Pancreas (tissue), 10 donors: ENCODE measurements at regions not wholly inside any gene's neighbourhood (a gene's known extent, or its start where the extent isn't known, plus 50 kb on each side); places are given as distances from the start of the nearest gene placed in this dataset.
A peak's percentile ranks its signal among the peaks of the same experiment; 100 is the strongest.
"Not testable (repeated sequence)": the region's sequence is repeated elsewhere in the genome, so short reads cannot be mapped to it uniquely, and the experiment has no call there.

Source experiments
- ATAC-seq, 4 donors: fragments of 200-7000 bp; cut with Tn5 transposase; one replicate each; pipeline versions ENCODE4 v1.8.0 to v1.9.1; 2020; ENCODE audit warnings: mild to moderate bottlenecking in 4 of 4, moderate library complexity in 4 of 4
- DNase-seq, 6 donors: peaks; one replicate each; pipeline ENCODE4 v3.0.0-alpha.2; 2020
- FAIRE-seq: peaks from 2 replicates; lab custom pipeline; 2012; peaks lifted over from hg19 to GRCh38; lab: Jason Lieb, UNC
- H3K27ac ChIP-seq, 4 donors: fragments of 200-600 bp; sonication (generic); 1 replicate in 3 of 4; 2 replicates in 1 of 4; pipeline versions ENCODE4 v1.5.0 to v1.8.0; 2020
- H3K27me3 ChIP-seq, 4 donors: fragments of 200-600 bp; one replicate each; pipeline ENCODE4 v1.8.0; 2021
- H3K36me3 ChIP-seq, 3 donors: fragments of 200-600 bp; sonication (generic) in 1 of 3; one replicate each; pipeline versions ENCODE4 v1.5.0 to v1.8.0; 2020 to 2021
- H3K4me1 ChIP-seq, 3 donors: fragments of 200-600 bp; one replicate each; pipeline ENCODE4 v1.8.0; 2021
- H3K4me3 ChIP-seq, 4 donors: fragments of 200-600 bp; sonication (generic) in 2 of 4; one replicate each; pipeline versions ENCODE4 v1.5.0 to v1.8.0; 2020 to 2021
- H3K9me3 ChIP-seq, 4 donors: fragments of 200-600 bp; one replicate each; pipeline ENCODE4 v1.8.0; 2021
- WGBS, 2 donors: extraction: QIAGEN DNeasy Blood & Tissue Kit; methylation state at CpG; one replicate each; pipeline ENCODE4 v1.1.7; 2013; 5-methylcytosine and 5-hydroxymethylcytosine counted together
- intact Hi-C, 3 donors: fragments of 100-400 bp; cut with DNase I; formaldehyde crosslinking; loops; one replicate each; pipeline versions ENCODE4 v1.11.1 to v1.14.2; 2022
- TF ChIP-seq, protein P1 (sequence below), 4 donors: fragments of 200-600 bp; sonication (generic) in 3 of 4; IDR thresholded peaks; one replicate each; pipeline versions ENCODE4 v1.5.0 to v1.8.0; 2021; ENCODE audit warnings: antibody characterized with exemption in 4 of 4
- donor health status: healthy with polysubstance abuse.
- donor health status: DM: no; HTN: no; CAD: no; lungs with moderate emphysema.
- donor health status: DM: no; HTN: no; CAD: no.
- donor health status: control.
- donor health status: control.
- donor health status: Bipolar disorder and iron deficiency.
- donor health status: DM: yes; HTN: yes; CAD: no.
- donor health status: DM: no; HTN: no; CAD: no.
- donor health status: DM: no; HTN: no; CAD: no.
- donor health status: DM: yes; HTN: yes; CAD: no.

DNA sequence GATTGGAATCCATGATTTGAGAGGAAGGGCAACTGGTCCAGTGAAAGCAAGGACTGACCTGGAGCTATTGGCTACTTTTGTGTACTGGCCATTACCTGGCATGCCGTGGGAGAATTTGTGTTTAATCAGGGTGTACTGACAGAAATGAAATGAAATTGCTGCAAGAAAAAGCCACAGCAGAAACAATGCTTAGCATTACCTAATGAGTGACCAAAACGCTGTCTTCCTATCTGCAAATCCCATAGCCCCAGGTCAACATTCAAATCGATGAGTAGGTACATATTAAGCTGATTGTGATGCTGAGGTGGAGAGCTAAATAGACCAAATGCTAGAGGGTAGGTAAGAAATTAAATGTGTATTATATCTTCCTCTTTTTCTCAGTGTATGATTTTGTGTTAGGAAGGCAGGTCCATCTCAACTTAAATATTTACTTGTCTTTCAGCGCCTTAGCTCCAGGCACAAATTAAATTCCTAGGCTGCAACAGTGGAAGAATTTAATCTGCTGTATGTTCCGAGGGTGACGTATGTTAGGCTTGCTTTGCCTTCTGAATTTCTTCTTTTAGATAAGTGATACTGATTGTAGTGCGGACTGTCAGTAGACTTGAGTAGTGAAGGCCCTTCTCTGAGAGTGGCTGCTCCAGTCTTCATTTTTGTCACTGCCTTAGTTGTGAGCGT, 331.1 kb downstream of the SV2B start:
- peak in 1 of 6 donors; percentile 13 for DNase-seq
- Histone ChIP-seq H3K4me1 (no peaks in the 10 kb centered on the region), H3K27ac (no peak overlapping the region), H3K36me3 (no peaks in the 10 kb centered on the region), H3K27me3 (no peaks in the 10 kb centered on the region), H3K9me3 (no peaks in the 10 kb centered on the region), H3K4me3 (no peak overlapping the region)
- peak in 3 of 4 donors; percentile 35 to 67 (median 66) for ATAC-seq
- TF ChIP-seq, protein P1, sequence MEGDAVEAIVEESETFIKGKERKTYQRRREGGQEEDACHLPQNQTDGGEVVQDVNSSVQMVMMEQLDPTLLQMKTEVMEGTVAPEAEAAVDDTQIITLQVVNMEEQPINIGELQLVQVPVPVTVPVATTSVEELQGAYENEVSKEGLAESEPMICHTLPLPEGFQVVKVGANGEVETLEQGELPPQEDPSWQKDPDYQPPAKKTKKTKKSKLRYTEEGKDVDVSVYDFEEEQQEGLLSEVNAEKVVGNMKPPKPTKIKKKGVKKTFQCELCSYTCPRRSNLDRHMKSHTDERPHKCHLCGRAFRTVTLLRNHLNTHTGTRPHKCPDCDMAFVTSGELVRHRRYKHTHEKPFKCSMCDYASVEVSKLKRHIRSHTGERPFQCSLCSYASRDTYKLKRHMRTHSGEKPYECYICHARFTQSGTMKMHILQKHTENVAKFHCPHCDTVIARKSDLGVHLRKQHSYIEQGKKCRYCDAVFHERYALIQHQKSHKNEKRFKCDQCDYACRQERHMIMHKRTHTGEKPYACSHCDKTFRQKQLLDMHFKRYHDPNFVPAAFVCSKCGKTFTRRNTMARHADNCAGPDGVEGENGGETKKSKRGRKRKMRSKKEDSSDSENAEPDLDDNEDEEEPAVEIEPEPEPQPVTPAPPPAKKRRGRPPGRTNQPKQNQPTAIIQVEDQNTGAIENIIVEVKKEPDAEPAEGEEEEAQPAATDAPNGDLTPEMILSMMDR (IDR thresholded peaks at IDR 0.05) = no peak
- no peak for FAIRE-seq
- intact Hi-C loops = no loop called here
- 27 to 33% methylated on average over 8 of the region's 8 CpGs for WGBS, 2 donors

DNA sequence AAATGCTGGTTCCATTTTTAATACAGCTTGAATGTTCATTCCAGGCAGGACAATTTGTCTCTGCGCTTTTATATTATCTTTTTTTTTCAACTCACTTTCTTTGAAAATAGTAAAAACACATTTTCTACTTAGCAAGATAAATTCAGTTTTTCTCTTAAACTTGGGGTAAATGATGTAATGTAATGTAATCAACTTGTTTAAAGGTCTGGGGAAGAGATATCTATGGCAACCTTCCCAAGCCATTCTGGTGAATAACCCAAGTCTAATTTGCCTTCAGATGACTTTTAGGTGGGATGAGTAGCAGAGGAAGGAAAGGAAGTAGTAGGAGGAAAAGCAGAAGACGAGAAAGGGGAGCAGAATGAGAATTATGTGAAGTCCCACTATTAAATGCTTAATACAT, 335.1 kb downstream of the SV2B start:
- H3K9me3 ChIP-seq = no peaks in the 10 kb centered on the region

DNA sequence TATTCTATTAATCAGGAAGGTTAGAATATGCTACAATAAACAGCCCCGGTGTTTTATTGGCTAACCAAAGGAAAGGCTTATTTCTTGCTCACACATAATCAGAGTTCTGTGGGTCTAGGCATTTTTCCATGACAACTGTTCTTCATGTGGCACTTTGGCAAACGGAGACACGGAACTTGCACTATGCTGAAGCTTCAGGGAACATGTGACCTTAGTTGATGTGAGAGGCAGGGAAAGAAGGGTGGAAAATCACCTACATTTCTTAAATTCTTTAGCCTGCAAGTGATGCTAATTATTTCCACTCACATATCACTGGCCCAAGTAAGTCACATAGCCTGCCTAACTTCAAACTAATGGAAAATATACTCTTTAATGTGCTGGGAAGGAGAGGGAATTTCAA, 344.6 kb downstream of the SV2B start:
- intact Hi-C loops = no loop called here
- ATAC-seq = peak in 2 of 4 donors; percentile 23 to 32
- TF ChIP-seq, protein P1 (IDR thresholded peaks at IDR 0.05) = no peak
- no peak overlapping the region for H3K4me3 ChIP-seq
- no peaks in the 10 kb centered on the region for H3K27me3 ChIP-seq
- no peaks in the 10 kb centered on the region for H3K36me3 ChIP-seq
- no peak for FAIRE-seq
- H3K4me1 ChIP-seq = no peaks in the 10 kb centered on the region
- H3K9me3 ChIP-seq = no peaks in the 10 kb centered on the region
- WGBS, 2 donors = 37 to 50% methylated on average over 3 of the region's 3 CpGs
- no peak for DNase-seq
- H3K27ac ChIP-seq = no peak overlapping the region

More for the DNA sequence above, 335.1 kb downstream of the SV2B start:
- Histone ChIP-seq H3K4me3 (no peak overlapping the region), H3K27ac (no peak overlapping the region), H3K4me1 (no peaks in the 10 kb centered on the region), H3K36me3 (no peaks in the 10 kb centered on the region), H3K27me3 (no peaks in the 10 kb centered on the region)
- intact Hi-C loops = no loop called here
- DNase-seq (no peak), ATAC-seq (no peak), FAIRE-seq (no peak)
- WGBS, 2 donors = 73 to 83% methylated on average over 2 of the region's 2 CpGs
- TF ChIP-seq, protein P1 (IDR thresholded peaks at IDR 0.05) = no peak

DNA sequence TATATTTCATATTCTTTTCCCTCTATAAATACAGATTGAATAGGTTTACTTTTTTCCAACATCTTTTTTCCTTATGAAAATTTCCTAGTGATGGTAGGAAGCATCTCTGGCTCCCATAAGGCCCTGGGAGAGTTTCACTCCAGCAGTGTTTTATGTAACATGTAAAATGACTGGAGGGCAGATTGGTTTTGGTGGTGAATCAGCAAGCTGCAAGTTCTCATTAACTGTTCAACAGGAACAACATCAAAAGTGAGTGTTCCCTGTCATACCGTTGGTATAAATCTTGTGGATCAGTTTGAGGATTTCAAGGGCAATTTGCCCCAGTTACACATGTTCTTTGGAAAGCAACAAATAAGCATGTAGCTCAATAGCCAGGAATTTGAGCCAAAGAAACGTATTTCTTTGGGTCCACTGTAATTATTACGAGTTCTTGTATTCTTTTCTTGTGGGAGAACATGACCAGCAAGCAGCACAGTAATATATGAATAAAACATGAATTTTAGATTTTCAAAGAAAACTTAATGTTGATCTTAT, 345.7 kb downstream of the SV2B start:
- Histone ChIP-seq H3K4me3 (no peak overlapping the region), H3K9me3 (no peaks in the 10 kb centered on the region), H3K4me1 (no peaks in the 10 kb centered on the region), H3K27ac (no peak overlapping the region), H3K27me3 (no peaks in the 10 kb centered on the region), H3K36me3 (no peaks in the 10 kb centered on the region)
- no peak for ATAC-seq
- TF ChIP-seq, protein P1 (IDR thresholded peaks at IDR 0.05) = no peak
- no peak for DNase-seq
- 50 to 54% methylated on average over 3 of the region's 3 CpGs for WGBS, 2 donors
- no peak for FAIRE-seq
- intact Hi-C loops = no loop called here

DNA sequence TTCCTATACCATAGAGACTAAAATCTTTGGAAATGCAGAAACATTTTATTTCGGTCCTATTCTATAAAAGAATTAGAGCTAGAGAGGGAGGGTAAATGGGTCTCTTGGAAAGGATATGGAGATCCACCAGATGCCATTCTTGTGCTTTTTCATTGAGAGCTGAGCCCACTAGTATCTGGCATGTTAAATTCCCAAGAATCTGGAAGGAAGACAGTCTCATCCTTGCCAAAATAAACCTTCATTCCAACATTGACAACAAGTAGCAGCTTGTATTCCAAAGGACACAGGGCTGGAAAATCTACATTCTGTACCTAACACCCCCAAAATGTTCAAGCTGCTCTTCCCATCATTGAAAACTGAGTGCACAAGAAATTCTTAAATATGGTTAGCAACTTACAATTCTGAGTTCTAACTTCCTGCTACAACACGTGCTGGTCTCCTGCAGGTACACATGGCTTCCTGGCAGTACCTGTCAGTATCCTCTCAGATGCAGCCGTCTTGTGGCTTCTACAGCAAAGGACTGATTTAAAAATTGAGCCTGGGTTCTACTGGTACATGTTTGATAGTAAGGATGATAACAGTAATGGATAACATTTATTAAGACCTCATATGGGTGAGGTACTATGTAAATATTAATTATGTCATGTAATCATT, 348.1 kb downstream of the SV2B start:
- H3K4me1 ChIP-seq = no peaks in the 10 kb centered on the region
- no peaks in the 10 kb centered on the region for H3K9me3 ChIP-seq
- 43 to 57% methylated on average over 3 of the region's 3 CpGs for WGBS, 2 donors
- no peak overlapping the region for H3K27ac ChIP-seq
- no peak overlapping the region for H3K4me3 ChIP-seq
- ATAC-seq (no peak), DNase-seq (no peak), FAIRE-seq (no peak)
- TF ChIP-seq, protein P1 (IDR thresholded peaks at IDR 0.05) = no peak
- intact Hi-C loops = no loop called here
- H3K36me3 ChIP-seq = no peaks in the 10 kb centered on the region
- H3K27me3 ChIP-seq = no peaks in the 10 kb centered on the region

DNA sequence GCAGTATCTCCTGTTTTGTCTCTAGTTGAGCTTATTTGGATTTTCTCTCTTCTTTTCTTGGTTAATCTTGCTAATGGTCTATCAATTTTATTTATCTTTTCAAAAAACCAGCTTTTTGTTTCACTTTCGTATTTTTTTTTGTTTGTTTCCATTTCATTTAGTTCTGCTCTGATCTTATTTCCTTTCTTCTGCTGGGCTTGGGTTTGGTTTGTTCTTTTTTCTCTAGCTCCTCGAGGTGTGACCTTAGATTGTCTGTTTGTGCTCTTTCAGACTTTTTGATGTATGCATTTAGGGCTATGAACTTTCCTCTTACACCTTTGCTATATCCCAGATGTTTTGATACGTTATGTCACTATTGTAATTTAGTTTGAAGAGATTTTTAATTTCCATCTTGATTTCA, 353.3 kb downstream of the SV2B start:
- H3K4me3 ChIP-seq, H3K27me3 ChIP-seq, intact Hi-C loops, FAIRE-seq, DNase-seq, H3K4me1 ChIP-seq, ATAC-seq, H3K9me3 ChIP-seq, H3K36me3 ChIP-seq, H3K27ac ChIP-seq: not testable (repeated sequence)
- WGBS, 2 donors = 40 to 55% methylated on average over 3 of the region's 3 CpGs
